HEK293 (cell line): ENCODE measurements at regions not wholly inside any gene's neighbourhood (a gene's known extent, or its start where the extent isn't known, plus 50 kb on each side); places are given as distances from the start of the nearest gene placed in this dataset.

ENCODE experiments used
- BCL11A ChIP-seq: fragments of 450-650 bp; formaldehyde crosslinking; IDR thresholded peaks from 2 replicates; pipeline ENCODE4 v1.5.1; 2016; ENCODE audit warnings: low read depth, missing biosample characterization, missing genetic modification characterization
- FEZF1 ChIP-seq: fragments of 450-650 bp; formaldehyde crosslinking; IDR thresholded peaks from 2 replicates; pipeline ENCODE4 v1.5.1; 2016; ENCODE audit warnings: missing biosample characterization, missing genetic modification characterization
- GLI4 ChIP-seq: fragments of 450-650 bp; formaldehyde crosslinking; IDR thresholded peaks from 2 replicates; pipeline ENCODE4 v1.5.1; 2016; ENCODE audit warnings: missing biosample characterization, missing genetic modification characterization
- GLIS1 ChIP-seq: fragments of 450-650 bp; formaldehyde crosslinking; IDR thresholded peaks from 2 replicates; pipeline ENCODE4 v1.5.1; 2016; ENCODE audit warnings: missing biosample characterization, missing genetic modification characterization
- KLF10 ChIP-seq: fragments of 450-650 bp; IDR thresholded peaks from 2 replicates; pipeline ENCODE4 v1.5.1; 2018; ENCODE audit warnings: missing biosample characterization, mild to moderate bottlenecking, missing genetic modification characterization
- KLF7 ChIP-seq: fragments of 450-650 bp; formaldehyde crosslinking; IDR thresholded peaks from 2 replicates; pipeline ENCODE4 v1.5.1; 2016; ENCODE audit warnings: missing biosample characterization, missing genetic modification characterization, borderline replicate concordance
- PATZ1 ChIP-seq: fragments of 450-650 bp; formaldehyde crosslinking; IDR thresholded peaks from 2 replicates; pipeline ENCODE4 v1.5.1; 2016; ENCODE audit warnings: missing biosample characterization, missing genetic modification characterization
- PRDM4 ChIP-seq: fragments of 450-650 bp; formaldehyde crosslinking; IDR thresholded peaks from 2 replicates; pipeline ENCODE4 v1.5.1; 2017; ENCODE audit warnings: missing biosample characterization, missing genetic modification characterization
- WT1 ChIP-seq: fragments of 450-650 bp; formaldehyde crosslinking; IDR thresholded peaks from 2 replicates; pipeline ENCODE4 v1.5.1; 2016; ENCODE audit warnings: missing biosample characterization, missing genetic modification characterization
- YY1 ChIP-seq: fragments of 450-650 bp; formaldehyde crosslinking; IDR thresholded peaks from 2 replicates; pipeline ENCODE4 v1.5.1; 2018; ENCODE audit warnings: missing biosample characterization, missing genetic modification characterization
- ZBTB26 ChIP-seq: fragments of 450-650 bp; formaldehyde crosslinking; optimal IDR thresholded peaks from 2 replicates; pipeline ENCODE3; 2016; ENCODE audit warnings: missing biosample characterization, mild to moderate bottlenecking, missing genetic modification characterization
- ZBTB44 ChIP-seq: fragments of 450-650 bp; IDR thresholded peaks from 2 replicates; pipeline ENCODE4 v1.5.1; 2018; ENCODE audit warnings: missing biosample characterization, mild to moderate bottlenecking, missing genetic modification characterization
- ZBTB48 ChIP-seq: fragments of 450-650 bp; formaldehyde crosslinking; IDR thresholded peaks from 2 replicates; pipeline ENCODE4 v1.5.1; 2016; ENCODE audit warnings: missing biosample characterization, missing genetic modification characterization
- ZNF266 ChIP-seq: fragments of 450-650 bp; formaldehyde crosslinking; IDR thresholded peaks from 2 replicates; pipeline ENCODE4 v1.5.1; 2016; ENCODE audit warnings: missing biosample characterization, missing genetic modification characterization, low read depth
- ZNF394 ChIP-seq: fragments of 450-650 bp; formaldehyde crosslinking; IDR thresholded peaks from 2 replicates; pipeline ENCODE4 v1.5.1; 2016; ENCODE audit warnings: missing biosample characterization, missing genetic modification characterization, mild to moderate bottlenecking, moderate library complexity, borderline replicate concordance
- ZNF558 ChIP-seq: fragments of 450-650 bp; formaldehyde crosslinking; IDR thresholded peaks from 2 replicates; pipeline ENCODE4 v1.5.1; 2016; ENCODE audit warnings: missing biosample characterization, missing genetic modification characterization
- ZNF561 ChIP-seq: fragments of 450-650 bp; IDR thresholded peaks from 2 replicates; pipeline ENCODE4 v1.5.1; 2018; ENCODE audit warnings: missing biosample characterization, missing genetic modification characterization, borderline replicate concordance
- ZNF600 ChIP-seq: fragments of 450-650 bp; formaldehyde crosslinking; IDR thresholded peaks from 2 replicates; pipeline ENCODE4 v1.5.1; 2016; ENCODE audit warnings: missing biosample characterization, missing genetic modification characterization
- ZNF623 ChIP-seq: fragments of 450-650 bp; formaldehyde crosslinking; IDR thresholded peaks from 2 replicates; pipeline ENCODE4 v1.5.1; 2016; ENCODE audit warnings: missing biosample characterization, missing genetic modification characterization
- ZNF629 ChIP-seq: fragments of 450-650 bp; formaldehyde crosslinking; IDR thresholded peaks from 2 replicates; pipeline ENCODE4 v1.5.1; 2017; ENCODE audit warnings: missing biosample characterization, missing genetic modification characterization
- ZNF692 ChIP-seq: fragments of 450-650 bp; formaldehyde crosslinking; IDR thresholded peaks from 2 replicates; pipeline ENCODE4 v1.5.1; 2016; ENCODE audit warnings: missing biosample characterization, missing genetic modification characterization
- ZNF768 ChIP-seq: fragments of 450-650 bp; formaldehyde crosslinking; IDR thresholded peaks from 2 replicates; pipeline ENCODE4 v1.5.1; 2018; ENCODE audit warnings: missing biosample characterization, mild to moderate bottlenecking, missing genetic modification characterization
- ZNF843 ChIP-seq: fragments of 450-650 bp; formaldehyde crosslinking; IDR thresholded peaks from 2 replicates; pipeline ENCODE4 v1.5.1; 2016; ENCODE audit warnings: missing biosample characterization, missing genetic modification characterization
- ZXDB ChIP-seq: fragments of 450-650 bp; formaldehyde crosslinking; IDR thresholded peaks from 2 replicates; pipeline ENCODE4 v1.5.1; 2016; ENCODE audit warnings: missing biosample characterization, missing genetic modification characterization

- TF ChIP-seq ZBTB44 (tag by site-specific recombination) = peak; percentile 12; the same call in 1 of the 2 replicates
- peak; percentile 16; the same call in 1 of the 2 replicates for TF ChIP-seq PATZ1 (tag by site-specific recombination)
- TF ChIP-seq ZNF629 (tag by site-specific recombination) = peak; percentile 40; the same call in 1 of the 2 replicates
- peak; percentile 20; the same call in 1 of the 2 replicates for TF ChIP-seq ZNF600 (tag by site-specific recombination)
- no peak for TF ChIP-seq ZNF768 (tag by site-specific recombination)
- peak; percentile 65; the same call in 1 of the 2 replicates for TF ChIP-seq ZNF561 (tag by site-specific recombination)
- peak; percentile 77 for TF ChIP-seq FEZF1 (tag by site-specific recombination)
- no peak for TF ChIP-seq ZBTB26
- 0 out of 2 replicates have a peak, but pooled peaks have one; percentile 37 for TF ChIP-seq PRDM4 (tag by site-specific recombination)
- peak; percentile 63 for TF ChIP-seq GLIS1 (tag by site-specific recombination)
- no peak for TF ChIP-seq ZNF558
- peak; percentile 38; the same call in 1 of the 2 replicates for TF ChIP-seq BCL11A (tag by site-specific recombination)
- no peak for TF ChIP-seq ZNF623 (tag by site-specific recombination)
- TF ChIP-seq YY1 (tag by site-specific recombination) = no peak
- peak; percentile 32; the same call in 1 of the 2 replicates for TF ChIP-seq ZXDB (tag by site-specific recombination)
- no peak for TF ChIP-seq ZNF266 (tag by site-specific recombination)
- TF ChIP-seq KLF7 = no peak
- TF ChIP-seq GLI4 = no peak
- TF ChIP-seq ZNF692 = peak; percentile 92
- peak; percentile 64; the same call in 1 of the 2 replicates for TF ChIP-seq ZNF843 (tag by site-specific recombination)
- TF ChIP-seq WT1 (tag by site-specific recombination) = peak; percentile 83
- TF ChIP-seq ZNF394 = no peak
- peak; percentile 29; the same call in 1 of the 2 replicates for TF ChIP-seq KLF10 (tag by site-specific recombination)
- TF ChIP-seq ZBTB48 = 0 out of 2 replicates have a peak, but pooled peaks have one; percentile 41
These were observed 51.9 kb upstream of the TSPAN11 start (continued) for GRCh38 chr12:30874455-30875321.
